PFSK-1 (cell line): ENCODE measurements at regions not wholly inside any gene's neighbourhood (a gene's known extent, or its start where the extent isn't known, plus 50 kb on each side); places are given as distances from the start of the nearest gene placed in this dataset.

Source experiments
- FOXP2 ChIP-seq: optimal IDR thresholded peaks from 2 replicates; pipeline ENCODE3; 2011; ENCODE audit warnings: borderline replicate concordance, control low read depth, inconsistent platforms; ENCODE audit not compliant: insufficient read depth; ENCODE audit errors: extremely low read length, extremely low read depth
- POLR2AphosphoS5 ChIP-seq: IDR thresholded peaks from 2 replicates; pipeline ENCODE4 v1.6.1; 2012; ENCODE audit warnings: low read depth, mild to moderate bottlenecking, control low read depth, low read length, moderate library complexity
- SIN3A ChIP-seq: IDR thresholded peaks from 2 replicates; pipeline ENCODE4 v1.6.1; 2012; ENCODE audit warnings: mild to moderate bottlenecking, low read length, moderate library complexity, borderline replicate concordance; ENCODE audit not compliant: insufficient read depth
- TAF1 ChIP-seq: IDR thresholded peaks from 2 replicates; pipeline ENCODE4 v1.6.1; 2012; ENCODE audit warnings: low read length, control low read depth, borderline replicate concordance; ENCODE audit not compliant: insufficient read depth
- TF ChIP-seq, protein P1 (sequence below), 2 experiments: IDR thresholded peaks; 2 replicates each; pipeline versions ENCODE4 v1.6.1 to v1.8.0; 2011 to 2012; ENCODE audit warnings: low read depth in 2 of 2, low read length in 2 of 2, control low read depth in 1 of 2, inconsistent platforms in 1 of 2, mild to moderate bottlenecking in 1 of 2, moderate library complexity in 1 of 2; ENCODE audit not compliant: insufficient read depth in 1 of 2

DNA sequence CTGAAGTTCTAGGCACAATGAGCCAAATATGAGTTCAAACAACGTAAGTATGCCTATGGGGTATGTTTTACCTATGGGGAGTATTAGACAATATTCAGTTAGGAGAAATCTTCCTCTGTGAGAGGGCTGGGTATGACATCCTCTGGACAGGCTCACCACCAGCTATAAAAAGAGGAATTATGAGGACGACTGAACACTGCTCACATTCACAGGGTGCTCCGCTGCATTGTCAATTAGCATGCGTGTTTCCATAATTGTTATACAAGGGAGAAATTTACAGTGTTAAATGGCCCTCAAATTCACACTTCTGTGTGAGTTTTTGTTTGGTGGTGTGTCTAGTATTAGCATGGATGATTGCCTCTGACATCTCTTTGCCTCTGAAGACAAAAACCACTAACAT lies 700.4 kb downstream of the BCL11A start:
- TF ChIP-seq, protein P1, sequence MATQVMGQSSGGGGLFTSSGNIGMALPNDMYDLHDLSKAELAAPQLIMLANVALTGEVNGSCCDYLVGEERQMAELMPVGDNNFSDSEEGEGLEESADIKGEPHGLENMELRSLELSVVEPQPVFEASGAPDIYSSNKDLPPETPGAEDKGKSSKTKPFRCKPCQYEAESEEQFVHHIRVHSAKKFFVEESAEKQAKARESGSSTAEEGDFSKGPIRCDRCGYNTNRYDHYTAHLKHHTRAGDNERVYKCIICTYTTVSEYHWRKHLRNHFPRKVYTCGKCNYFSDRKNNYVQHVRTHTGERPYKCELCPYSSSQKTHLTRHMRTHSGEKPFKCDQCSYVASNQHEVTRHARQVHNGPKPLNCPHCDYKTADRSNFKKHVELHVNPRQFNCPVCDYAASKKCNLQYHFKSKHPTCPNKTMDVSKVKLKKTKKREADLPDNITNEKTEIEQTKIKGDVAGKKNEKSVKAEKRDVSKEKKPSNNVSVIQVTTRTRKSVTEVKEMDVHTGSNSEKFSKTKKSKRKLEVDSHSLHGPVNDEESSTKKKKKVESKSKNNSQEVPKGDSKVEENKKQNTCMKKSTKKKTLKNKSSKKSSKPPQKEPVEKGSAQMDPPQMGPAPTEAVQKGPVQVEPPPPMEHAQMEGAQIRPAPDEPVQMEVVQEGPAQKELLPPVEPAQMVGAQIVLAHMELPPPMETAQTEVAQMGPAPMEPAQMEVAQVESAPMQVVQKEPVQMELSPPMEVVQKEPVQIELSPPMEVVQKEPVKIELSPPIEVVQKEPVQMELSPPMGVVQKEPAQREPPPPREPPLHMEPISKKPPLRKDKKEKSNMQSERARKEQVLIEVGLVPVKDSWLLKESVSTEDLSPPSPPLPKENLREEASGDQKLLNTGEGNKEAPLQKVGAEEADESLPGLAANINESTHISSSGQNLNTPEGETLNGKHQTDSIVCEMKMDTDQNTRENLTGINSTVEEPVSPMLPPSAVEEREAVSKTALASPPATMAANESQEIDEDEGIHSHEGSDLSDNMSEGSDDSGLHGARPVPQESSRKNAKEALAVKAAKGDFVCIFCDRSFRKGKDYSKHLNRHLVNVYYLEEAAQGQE (IDR thresholded peaks at IDR 0.05; ENCODE audit: insufficient read depth in 1 of 2, low read depth in 2 of 2, low read length in 2 of 2), result no peak
- TF ChIP-seq FOXP2, result no peak
- TF ChIP-seq SIN3A, result no peak
- TF ChIP-seq TAF1, result no peak
- no peak for TF ChIP-seq POLR2AphosphoS5

DNA sequence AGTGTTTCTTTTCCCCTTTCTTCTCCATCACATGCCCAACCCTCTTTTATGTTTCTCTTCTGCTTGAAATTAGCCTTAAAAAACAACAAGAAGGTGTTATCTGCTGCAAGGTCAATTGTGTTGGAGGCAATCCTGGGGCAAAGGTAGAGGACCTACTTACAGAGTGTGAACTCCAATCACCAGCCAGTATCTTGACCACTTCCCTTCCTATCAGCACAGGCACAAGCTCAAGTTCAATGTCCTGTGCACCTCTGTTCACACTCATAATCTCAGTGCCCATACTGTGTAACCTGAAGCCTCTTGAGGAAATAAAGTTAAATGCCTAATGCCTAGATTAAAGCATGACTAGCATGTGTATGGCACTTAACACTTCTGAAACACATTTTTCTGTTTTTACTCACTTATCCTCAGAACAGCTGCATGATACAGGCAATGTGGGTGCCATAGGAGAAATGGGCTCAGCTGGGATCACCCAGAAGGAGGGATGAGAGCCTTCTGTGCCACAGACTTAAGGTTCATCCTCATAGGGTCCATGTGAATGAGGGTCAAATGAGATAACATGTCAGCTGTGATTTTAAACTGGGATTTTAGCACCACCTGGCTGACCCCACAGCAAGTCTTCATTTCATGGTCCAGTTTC lies 701.5 kb downstream of the BCL11A start:
- TF ChIP-seq FOXP2 (no peak), TAF1 (no peak), POLR2AphosphoS5 (no peak), SIN3A (no peak)
- TF ChIP-seq, protein P1 (IDR thresholded peaks at IDR 0.05; ENCODE audit: insufficient read depth in 1 of 2, low read depth in 2 of 2, low read length in 2 of 2), result no peak

DNA sequence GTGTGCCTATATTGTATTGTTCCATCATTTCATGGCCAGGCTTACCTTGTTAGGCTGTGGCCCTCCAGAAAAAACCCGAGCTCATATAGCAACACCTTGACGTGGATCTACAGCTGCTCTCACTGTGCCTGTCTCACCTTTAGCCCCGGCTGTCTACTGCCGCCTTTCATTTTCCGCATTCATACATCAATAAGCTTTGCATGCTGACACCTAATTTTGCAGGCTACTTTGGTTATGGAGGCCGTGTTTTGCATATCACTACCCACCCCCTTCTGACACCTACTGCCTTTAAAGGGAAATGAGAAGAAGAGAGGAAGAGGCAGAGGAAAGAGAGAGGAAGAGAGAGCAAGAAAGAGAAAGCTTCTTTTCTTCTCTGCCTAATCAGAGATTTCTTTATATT lies 702.9 kb downstream of the BCL11A start:
- no peak for TF ChIP-seq TAF1
- no peak for TF ChIP-seq SIN3A
- TF ChIP-seq, protein P1 (IDR thresholded peaks at IDR 0.05; ENCODE audit: insufficient read depth in 1 of 2, low read depth in 2 of 2, low read length in 2 of 2), result no peak
- no peak for TF ChIP-seq POLR2AphosphoS5
- no peak for TF ChIP-seq FOXP2

DNA sequence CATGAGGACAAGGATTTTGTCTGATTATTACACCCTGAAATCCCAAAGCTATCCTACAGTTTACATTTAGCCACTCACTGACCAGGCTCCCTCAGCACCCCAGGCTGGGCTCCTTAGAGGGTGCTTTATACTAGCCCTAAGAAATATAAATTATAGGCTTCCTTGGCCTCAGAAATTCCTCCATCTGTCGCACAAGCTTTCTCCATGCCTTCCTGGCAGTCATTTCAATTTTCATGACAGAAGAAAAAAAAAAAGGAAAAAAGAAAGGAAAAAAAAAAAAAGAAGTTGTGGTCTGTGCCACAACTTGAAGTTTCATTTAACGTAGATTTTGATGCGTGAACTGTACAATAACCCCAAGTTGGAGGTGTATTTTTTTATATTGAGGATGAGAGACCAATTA lies 719.5 kb downstream of the BCL11A start:
- TF ChIP-seq FOXP2 (no peak), SIN3A (no peak), TAF1 (no peak), POLR2AphosphoS5 (no peak)
- TF ChIP-seq, protein P1 (IDR thresholded peaks at IDR 0.05; ENCODE audit: insufficient read depth in 1 of 2, low read depth in 2 of 2, low read length in 2 of 2), result no peak

DNA sequence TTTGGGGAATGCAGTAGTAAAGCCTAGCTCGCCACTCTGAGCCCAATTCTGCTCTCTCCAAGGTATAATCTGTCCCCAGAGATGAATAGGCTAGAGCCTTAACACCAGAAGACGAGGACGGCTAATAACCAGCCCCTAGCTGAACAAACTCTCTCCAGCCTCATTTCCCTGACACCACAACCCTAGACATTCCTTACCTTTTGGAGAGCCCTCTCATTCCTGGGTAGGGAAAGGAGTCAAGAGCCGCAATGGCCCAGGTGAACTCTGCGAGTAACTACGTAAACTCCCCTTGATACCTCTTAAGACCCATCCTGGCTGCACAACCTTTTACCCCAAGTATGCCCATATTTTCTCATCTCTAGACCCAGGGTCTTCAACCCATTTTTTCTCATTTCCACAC lies 722.9 kb downstream of the BCL11A start:
- no peak for TF ChIP-seq POLR2AphosphoS5
- TF ChIP-seq, protein P1 (IDR thresholded peaks at IDR 0.05; ENCODE audit: insufficient read depth in 1 of 2, low read depth in 2 of 2, low read length in 2 of 2), result no peak
